ENCODE measurements at regions not wholly inside any gene's neighbourhood (a gene's known extent, or its start where the extent isn't known, plus 50 kb on each side); places are given as distances from the start of the nearest gene placed in this dataset.

DNA sequence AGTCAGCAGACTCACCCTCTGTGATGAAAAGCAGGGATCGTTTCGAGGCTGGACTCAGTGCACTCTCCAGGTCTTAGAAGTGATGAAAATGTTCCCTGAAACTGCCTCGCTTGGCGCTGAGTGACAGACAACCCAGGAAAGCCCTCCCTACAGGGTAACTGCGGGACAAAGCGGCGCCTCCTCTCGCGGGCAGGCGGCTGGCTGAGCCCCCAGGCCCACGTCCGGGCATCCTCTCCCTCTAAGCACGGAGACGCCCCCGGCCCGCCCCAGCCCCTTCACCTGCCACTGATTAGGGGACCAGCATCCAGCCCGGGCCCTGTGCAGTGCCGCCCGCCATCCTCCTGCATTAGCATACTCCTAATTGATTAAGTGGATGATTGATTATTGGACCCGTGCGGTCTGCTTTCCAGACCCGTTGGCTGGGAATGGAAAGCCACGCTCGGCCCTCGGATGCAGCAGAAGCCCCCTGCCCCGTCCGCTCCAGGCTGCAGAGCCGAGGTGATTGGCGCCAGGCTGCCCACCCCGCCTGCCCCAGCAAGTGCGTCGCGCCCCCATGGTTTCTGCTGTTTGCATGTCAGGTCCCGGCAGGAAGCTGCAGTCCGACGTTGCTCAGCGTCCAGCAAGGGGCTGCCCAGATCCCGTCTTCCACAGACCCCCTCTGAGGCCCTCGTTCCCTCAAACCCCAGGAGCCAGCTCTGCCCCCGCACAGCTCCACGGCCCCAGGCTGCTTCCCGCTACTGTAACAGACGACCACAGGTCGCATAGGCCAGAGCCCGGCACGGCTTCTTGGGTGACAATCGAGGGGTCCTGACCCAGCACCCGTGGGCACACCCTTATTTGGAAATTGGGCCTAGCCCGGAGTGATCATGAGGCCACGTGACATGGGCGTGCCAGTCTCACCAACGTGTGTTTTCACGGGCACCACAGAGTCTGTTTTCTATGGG lies 131.6 kb downstream of the DLL1 start:
- no peak overlapping the region for H3K4me2 ChIP-seq (ENCODE audit: insufficient read depth in 1 of 2, low read depth in 2 of 2, low read length in 2 of 2)
- FAIRE-seq (no peak), DNase-seq (ENCODE audit: low read depth in 1 of 2, low spot score in 2 of 2) (no peak)

More for the DNA sequence above, 131.6 kb downstream of the DLL1 start:
- Histone ChIP-seq H3K9me3 (ENCODE audit: insufficient read depth in 2 of 2, low read depth in 1 of 2, low read length in 1 of 2) (peaks cover 0 to 6% of the 10 kb centered on the region in 2 experiments; a peak in 1 of 4 replicates), H2BK12ac (ENCODE audit: low read depth, low read length) (no peak overlapping the region), H4K8ac (ENCODE audit: extremely low read depth, insufficient read depth, low read length) (no peak overlapping the region; the same call in 1 of the 2 replicates), H3K4ac (replicated peaks; ENCODE audit: insufficient read length, low read depth, low read length) (no peak overlapping the region), H4K91ac (replicated peaks; ENCODE audit: insufficient read length, low read length) (no peak overlapping the region), H3K9ac (replicated peaks in 1 of 4; ENCODE audit: extremely low read depth in 1 of 4, low read depth in 3 of 4, low read length in 3 of 4) (no peak overlapping the region), H3K14ac (ENCODE audit: insufficient read length) (no peak overlapping the region), H3K23me2 (ENCODE audit: low read depth, low read length) (no peaks in the 10 kb centered on the region), H2BK120ac (replicated peaks; ENCODE audit: low read depth, low read length) (no peak overlapping the region), H3K4me3 (ENCODE audit: extremely low read depth in 1 of 4, insufficient read depth in 2 of 4, low read depth in 3 of 4, low read length in 4 of 4) (no peak overlapping the region), H2BK5ac (ENCODE audit: low read depth, low read length) (no peak overlapping the region), H3K27ac (ENCODE audit: low read depth, low read length) (no peak overlapping the region), H3K36me3 (ENCODE audit: control insufficient read depth in 2 of 4, insufficient read depth in 4 of 4, low read length in 3 of 4) (no peaks in the 10 kb centered on the region), H3K23ac (ENCODE audit: insufficient read length) (no peak overlapping the region), H4K5ac (ENCODE audit: insufficient read length, low read depth, low read length) (no peak overlapping the region), H3K79me2 (ENCODE audit: control insufficient read depth in 1 of 2, insufficient read depth in 2 of 2, low read length in 2 of 2) (no peaks in the 10 kb centered on the region), H2BK15ac (ENCODE audit: low read length) (no peak overlapping the region), H2BK20ac (ENCODE audit: low read length) (no peak overlapping the region), H3K27me3 (replicated peaks in 1 of 4; ENCODE audit: control insufficient read depth in 3 of 4, extremely low read depth in 1 of 4, insufficient read depth in 3 of 4, low read length in 3 of 4) (no peaks in the 10 kb centered on the region), H3K79me1 (ENCODE audit: low read depth, low read length) (no peaks in the 10 kb centered on the region), H3K18ac (ENCODE audit: extremely low read depth, low read length) (no peak overlapping the region), H4K20me1 (replicated peaks in 1 of 2; ENCODE audit: control insufficient read depth in 1 of 2, insufficient read depth in 2 of 2, low read length in 2 of 2) (peaks cover 0 to 2% of the 10 kb centered on the region in 2 experiments), H3K4me1 (replicated peaks in 1 of 4; ENCODE audit: control insufficient read depth in 3 of 4, insufficient read depth in 4 of 4, low read length in 3 of 4) (no peaks in the 10 kb centered on the region), H2AK5ac (ENCODE audit: low read depth, low read length) (no peak overlapping the region), H2AFZ (ENCODE audit: low read length) (no peak overlapping the region), H3K56ac (replicated peaks; ENCODE audit: insufficient read length, low read depth, low read length) (no peak overlapping the region)
- POLR2A ChIA-PET (ENCODE audit: partially characterized antibody): no interaction called here
- no peak for TF ChIP-seq BRCA1 (IDR thresholded peaks at IDR 0.05; ENCODE audit: low read depth, low read length)
- TF ChIP-seq RFX5 (IDR thresholded peaks at IDR 0.05; ENCODE audit: borderline replicate concordance, low read depth, low read length): no peak
- no peak for TF ChIP-seq BCL11A (IDR thresholded peaks at IDR 0.05; ENCODE audit: low read depth in 2 of 2, low read length in 2 of 2)
- no peak for TF ChIP-seq NANOG (IDR thresholded peaks at IDR 0.05; ENCODE audit: insufficient read depth, low read depth, low read length, poor library complexity, severe bottlenecking)
- TF ChIP-seq SUZ12 (IDR thresholded peaks at IDR 0.05; ENCODE audit: low read length): no peak
- no peak for TF ChIP-seq RAD21 (IDR thresholded peaks at IDR 0.05 in 1 of 2, conservative IDR thresholded peaks at IDR 0.05 in 1 of 2; ENCODE audit: low read depth in 2 of 2, low read length in 2 of 2)
- TF ChIP-seq KDM4A (IDR thresholded peaks at IDR 0.05; ENCODE audit: low read depth, low read length, severe bottlenecking): no peak
- WGBS, 2 experiments (ENCODE audit: extremely low coverage in 1 of 2, insufficient coverage in 1 of 2, insufficient read length in 1 of 2, insufficient replicate concordance in 2 of 2, low coverage in 1 of 2, low lambda C conversion rate in 2 of 2, missing lambda C conversion rate in 1 of 2): 94% methylated on average over 33 of the region's 53 CpGs; no CpG with 5 or more reads in 1 of the 2 experiments
- CTCF ChIA-PET (ENCODE audit: partially characterized antibody): no interaction called here

Data from H1 (cell line).